OCI-LY1 (cell line): ENCODE measurements at regions not wholly inside any gene's neighbourhood (a gene's known extent, or its start where the extent isn't known, plus 50 kb on each side); places are given as distances from the start of the nearest gene placed in this dataset.

Source experiments
- EZH2 ChIP-seq: fragments of 200-600 bp; sonication (generic), shearing (Covaris generic); IDR thresholded peaks from 2 replicates; pipeline ENCODE4 v1.8.0; 2017; ENCODE audit warnings: borderline replicate concordance, mixed run types, mild to moderate bottlenecking, antibody characterized with exemption, low read length, moderate library complexity, mixed read lengths
- TF ChIP-seq, protein P1 (sequence below): fragments of 200-600 bp; sonication (generic), shearing (Covaris generic); IDR thresholded peaks from 2 replicates; pipeline ENCODE4 v1.5.1; 2017; ENCODE audit warnings: mild to moderate bottlenecking, antibody characterized with exemption, low read length, moderate library complexity, mixed read lengths

DNA sequence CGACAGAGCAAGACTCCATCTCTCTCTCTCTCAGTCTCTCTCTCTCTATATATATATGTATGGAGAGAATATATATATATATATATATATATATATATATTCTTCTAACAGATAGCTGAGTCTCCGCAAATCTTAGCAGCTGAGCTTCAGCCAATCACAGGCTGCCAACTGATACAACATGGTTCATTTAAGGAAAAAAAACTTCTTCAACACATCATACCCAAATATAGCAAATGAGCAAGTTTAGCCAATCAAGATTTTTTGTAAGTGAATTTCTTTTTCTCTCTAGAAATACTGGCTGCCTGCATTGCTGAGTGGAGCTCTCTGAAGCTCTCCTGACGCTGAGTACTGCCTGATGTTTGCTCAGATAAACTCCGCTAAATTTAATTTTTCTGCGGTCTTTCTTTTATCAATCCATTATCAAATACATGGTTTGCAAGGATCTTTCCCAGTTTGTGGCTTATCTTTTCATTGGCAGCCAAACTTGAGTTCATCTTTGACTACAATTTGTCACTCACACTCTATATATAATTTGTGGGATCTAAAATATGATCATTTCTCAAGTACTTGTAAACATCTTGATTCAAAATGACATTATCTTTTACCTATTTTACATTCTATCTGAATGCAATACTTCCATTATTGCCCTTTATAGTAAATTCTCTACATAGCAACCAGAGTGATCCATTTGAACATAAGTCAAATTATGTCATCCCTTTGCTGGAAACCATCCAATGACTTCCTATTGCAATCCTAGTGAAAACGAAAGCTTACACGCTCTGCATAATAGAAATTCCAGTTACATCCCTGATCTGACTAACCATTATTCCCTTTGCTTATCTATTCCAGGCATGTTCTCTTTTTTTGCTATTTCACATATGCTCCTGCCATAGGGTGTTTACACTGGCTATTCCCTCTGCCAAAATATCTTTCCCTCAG is 2131.7 kb downstream of the MRPL39 start:
- TF ChIP-seq, protein P1, sequence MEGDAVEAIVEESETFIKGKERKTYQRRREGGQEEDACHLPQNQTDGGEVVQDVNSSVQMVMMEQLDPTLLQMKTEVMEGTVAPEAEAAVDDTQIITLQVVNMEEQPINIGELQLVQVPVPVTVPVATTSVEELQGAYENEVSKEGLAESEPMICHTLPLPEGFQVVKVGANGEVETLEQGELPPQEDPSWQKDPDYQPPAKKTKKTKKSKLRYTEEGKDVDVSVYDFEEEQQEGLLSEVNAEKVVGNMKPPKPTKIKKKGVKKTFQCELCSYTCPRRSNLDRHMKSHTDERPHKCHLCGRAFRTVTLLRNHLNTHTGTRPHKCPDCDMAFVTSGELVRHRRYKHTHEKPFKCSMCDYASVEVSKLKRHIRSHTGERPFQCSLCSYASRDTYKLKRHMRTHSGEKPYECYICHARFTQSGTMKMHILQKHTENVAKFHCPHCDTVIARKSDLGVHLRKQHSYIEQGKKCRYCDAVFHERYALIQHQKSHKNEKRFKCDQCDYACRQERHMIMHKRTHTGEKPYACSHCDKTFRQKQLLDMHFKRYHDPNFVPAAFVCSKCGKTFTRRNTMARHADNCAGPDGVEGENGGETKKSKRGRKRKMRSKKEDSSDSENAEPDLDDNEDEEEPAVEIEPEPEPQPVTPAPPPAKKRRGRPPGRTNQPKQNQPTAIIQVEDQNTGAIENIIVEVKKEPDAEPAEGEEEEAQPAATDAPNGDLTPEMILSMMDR, result no peak
- TF ChIP-seq EZH2, result no peak
